H1 (cell line): ENCODE measurements at regions not wholly inside any gene's neighbourhood (a gene's known extent, or its start where the extent isn't known, plus 50 kb on each side); places are given as distances from the start of the nearest gene placed in this dataset.
A peak's percentile ranks its signal among the peaks of the same experiment; 100 is the strongest.

ENCODE experiments used
- CTCF ChIA-PET: fragments of 300-600 bp; sonication (Branson Sonifier 250); formaldehyde crosslinking; loops from one replicate; lab custom pipeline; 2021; ENCODE audit not compliant: partially characterized antibody; lab: Charles Lee
- POLR2A ChIA-PET: fragments of 300-600 bp; sonication (Branson Sonifier 250); formaldehyde crosslinking; loops from one replicate; lab custom pipeline; 2021; ENCODE audit warnings: inconsistent platforms; ENCODE audit not compliant: partially characterized antibody; lab: Charles Lee
- DNase-seq, 2 experiments: peaks; one replicate each; pipeline versions ENCODE4 v3.0.0 to v3.0.0-alpha.2; 2010 to 2022; ENCODE audit warnings: low spot score in 2 of 2, low read depth in 1 of 2, mixed read lengths in 1 of 2
- FAIRE-seq: peaks from 2 replicates; lab custom pipeline; 2011; peaks lifted over from hg19 to GRCh38; lab: Jason Lieb, UNC
- H2AFZ ChIP-seq: 2 replicates; pipeline ENCODE4 v1.8.1; 2012; ENCODE audit warnings: low read length, inconsistent platforms
- H2AK5ac ChIP-seq: 2 replicates; pipeline ENCODE4 v1.6.1; 2013; ENCODE audit warnings: low read depth, low read length
- H2BK120ac ChIP-seq: replicated peaks from 2 replicates; pipeline ENCODE3; 2013; ENCODE audit warnings: low read depth, low read length, inconsistent platforms
- H2BK12ac ChIP-seq: 2 replicates; pipeline ENCODE4 v1.6.1; 2013; ENCODE audit warnings: low read depth, low read length
- H2BK15ac ChIP-seq: 2 replicates; pipeline ENCODE4 v1.6.1; 2013; ENCODE audit warnings: low read length
- H2BK20ac ChIP-seq: 2 replicates; pipeline ENCODE4 v1.6.1; 2013; ENCODE audit warnings: low read length
- H2BK5ac ChIP-seq: 2 replicates; pipeline ENCODE4 v1.6.1; 2013; ENCODE audit warnings: low read depth, low read length
- H3K14ac ChIP-seq: 2 replicates; pipeline ENCODE4 v1.6.1; 2013; ENCODE audit warnings: inconsistent platforms; ENCODE audit not compliant: insufficient read length
- H3K18ac ChIP-seq: 2 replicates; pipeline ENCODE4 v1.6.1; 2013; ENCODE audit warnings: low read length; ENCODE audit errors: extremely low read depth
- H3K23ac ChIP-seq: 2 replicates; pipeline ENCODE4 v1.6.1; 2013; ENCODE audit warnings: inconsistent platforms; ENCODE audit not compliant: insufficient read length
- H3K23me2 ChIP-seq: 2 replicates; pipeline ENCODE4 v1.6.1; 2013; ENCODE audit warnings: low read depth, low read length
- H3K27ac ChIP-seq: 2 replicates; pipeline ENCODE4 v1.6.1; 2011; ENCODE audit warnings: low read depth, low read length, inconsistent platforms
- H3K27me3 ChIP-seq, 4 experiments: replicated peaks in 1 of 4; 1 replicate in 1 of 4; 2 replicates in 3 of 4; pipeline versions ENCODE4 v1.6.1 to v1.8.1; 2011 to 2013; ENCODE audit warnings: low read length in 3 of 4, mild to moderate bottlenecking in 3 of 4, inconsistent platforms in 2 of 4, mixed read lengths in 2 of 4, moderate library complexity in 1 of 4; ENCODE audit not compliant: control insufficient read depth in 3 of 4, insufficient read depth in 3 of 4; ENCODE audit errors: extremely low read depth in 1 of 4
- H3K36me3 ChIP-seq, 4 experiments: 2 replicates each; pipeline versions ENCODE4 v1.6.1 to v1.8.1; 2011 to 2013; ENCODE audit warnings: mild to moderate bottlenecking in 4 of 4, low read length in 3 of 4, moderate library complexity in 2 of 4, control low read depth in 1 of 4, inconsistent platforms in 1 of 4; ENCODE audit not compliant: insufficient read depth in 4 of 4, control insufficient read depth in 2 of 4
- H3K4ac ChIP-seq: replicated peaks from 2 replicates; pipeline ENCODE3; 2013; ENCODE audit warnings: low read length, low read depth, mixed read lengths, inconsistent platforms; ENCODE audit not compliant: insufficient read length
- H3K4me1 ChIP-seq, 4 experiments: replicated peaks in 1 of 4; 1 replicate in 1 of 4; 2 replicates in 3 of 4; pipeline versions ENCODE4 v1.6.1 to v1.8.1; 2011 to 2013; ENCODE audit warnings: low read length in 3 of 4, inconsistent platforms in 2 of 4, mixed read lengths in 1 of 4; ENCODE audit not compliant: insufficient read depth in 4 of 4, control insufficient read depth in 3 of 4
- H3K4me2 ChIP-seq, 2 experiments: 2 replicates each; pipeline versions ENCODE4 v1.6.1 to v1.8.1; 2011 to 2013; ENCODE audit warnings: low read depth in 2 of 2, low read length in 2 of 2, control low read depth in 1 of 2, inconsistent platforms in 1 of 2, mild to moderate bottlenecking in 1 of 2; ENCODE audit not compliant: insufficient read depth in 1 of 2
- H3K4me3 ChIP-seq, 4 experiments: fragments of 200-600, 300-600 bp in 1 of 4; sonication (generic), shearing (Covaris generic), sonication (Bioruptor Twin) in 1 of 4; 2 replicates each; pipeline versions ENCODE4 v1.5.1 to v1.8.1; 2011 to 2016; ENCODE audit warnings: low read length in 4 of 4, low read depth in 3 of 4, control low read depth in 2 of 4, inconsistent platforms in 2 of 4, mild to moderate bottlenecking in 2 of 4, mixed read lengths in 1 of 4, moderate library complexity in 1 of 4; ENCODE audit not compliant: insufficient read depth in 2 of 4; ENCODE audit errors: extremely low read depth in 1 of 4
- H3K56ac ChIP-seq: replicated peaks from 2 replicates; pipeline ENCODE3; 2013; ENCODE audit warnings: low read depth, mild to moderate bottlenecking, mixed read lengths, low read length, inconsistent platforms; ENCODE audit not compliant: insufficient read length
- H3K79me1 ChIP-seq: 2 replicates; pipeline ENCODE4 v1.6.1; 2013; ENCODE audit warnings: low read depth, low read length, control low read depth
- H3K79me2 ChIP-seq, 2 experiments: 2 replicates each; pipeline versions ENCODE4 v1.6.1 to v1.8.1; 2012 to 2013; ENCODE audit warnings: low read length in 2 of 2, mild to moderate bottlenecking in 2 of 2, inconsistent platforms in 1 of 2; ENCODE audit not compliant: insufficient read depth in 2 of 2, control insufficient read depth in 1 of 2
- H3K9ac ChIP-seq, 4 experiments: replicated peaks in 1 of 4; 1 replicate in 1 of 4; 2 replicates in 3 of 4; pipeline versions ENCODE4 v1.6.1 to v1.8.1; 2011 to 2013; ENCODE audit warnings: low read depth in 3 of 4, low read length in 3 of 4, control low read depth in 2 of 4, mild to moderate bottlenecking in 2 of 4, moderate library complexity in 2 of 4, inconsistent platforms in 1 of 4; ENCODE audit errors: extremely low read depth in 1 of 4
- H3K9me3 ChIP-seq, 2 experiments: 2 replicates each; pipeline versions ENCODE4 v1.6.1 to v1.8.1; 2012 to 2013; ENCODE audit warnings: mild to moderate bottlenecking in 2 of 2, moderate library complexity in 2 of 2, control low read depth in 1 of 2, inconsistent platforms in 1 of 2, low read depth in 1 of 2, low read length in 1 of 2, mixed read lengths in 1 of 2; ENCODE audit not compliant: insufficient read depth in 2 of 2
- H4K20me1 ChIP-seq, 2 experiments: replicated peaks in 1 of 2; 2 replicates each; pipeline versions ENCODE3 to v1.8.1; 2011 to 2013; ENCODE audit warnings: inconsistent platforms in 2 of 2, low read length in 2 of 2, mild to moderate bottlenecking in 1 of 2; ENCODE audit not compliant: insufficient read depth in 2 of 2, control insufficient read depth in 1 of 2
- H4K5ac ChIP-seq: 2 replicates; pipeline ENCODE4 v1.6.1; 2013; ENCODE audit warnings: low read length, low read depth, mixed read lengths, inconsistent platforms; ENCODE audit not compliant: insufficient read length
- H4K8ac ChIP-seq: 2 replicates; pipeline ENCODE4 v1.8.0; 2013; ENCODE audit warnings: mild to moderate bottlenecking, moderate library complexity, low read length, inconsistent platforms; ENCODE audit not compliant: insufficient read depth; ENCODE audit errors: extremely low read depth
- H4K91ac ChIP-seq: replicated peaks from 2 replicates; pipeline ENCODE3; 2013; ENCODE audit warnings: low read length, mixed read lengths, inconsistent platforms; ENCODE audit not compliant: insufficient read length
- ATF3 ChIP-seq: IDR thresholded peaks from 2 replicates; pipeline ENCODE4 v1.6.1; 2011; ENCODE audit warnings: low read depth, mild to moderate bottlenecking, low read length; ENCODE audit not compliant: insufficient read depth
- CHD2 ChIP-seq: IDR thresholded peaks from 2 replicates; pipeline ENCODE4 v1.6.1; 2012; ENCODE audit warnings: low read length, improper control_type of control experiment
- GABPA ChIP-seq: IDR thresholded peaks from 2 replicates; pipeline ENCODE4 v1.6.1; 2011; ENCODE audit warnings: mild to moderate bottlenecking, low read length, moderate library complexity, borderline replicate concordance; ENCODE audit not compliant: insufficient read depth
- GTF2F1 ChIP-seq: IDR thresholded peaks from 2 replicates; pipeline ENCODE4 v1.6.1; 2012; ENCODE audit warnings: low read depth, low read length, improper control_type of control experiment, borderline replicate concordance
- HDAC6 ChIP-seq: IDR thresholded peaks from one replicate; pipeline ENCODE4 v1.7.1; 2012; ENCODE audit warnings: low read depth, mild to moderate bottlenecking, inconsistent platforms, low read length, moderate library complexity
- JUND ChIP-seq: IDR thresholded peaks from 2 replicates; pipeline ENCODE4 v1.6.1; 2011; ENCODE audit warnings: mild to moderate bottlenecking, improper control_type of control experiment, low read length
- NANOG ChIP-seq: IDR thresholded peaks from 2 replicates; pipeline ENCODE4 v1.6.1; 2011; ENCODE audit warnings: low read length, low read depth, mild to moderate bottlenecking, inconsistent platforms; ENCODE audit not compliant: insufficient read depth, poor library complexity, severe bottlenecking
- SAP30 ChIP-seq: fragments of 300-600 bp; sonication (generic); IDR thresholded peaks from 2 replicates; pipeline ENCODE4 v1.7.1; 2012; ENCODE audit warnings: low read length, moderate library complexity, mild to moderate bottlenecking, inconsistent platforms; ENCODE audit not compliant: insufficient read depth, insufficient replicate concordance
- SIN3A ChIP-seq, 2 experiments: IDR thresholded peaks in 1 of 2; conservative IDR thresholded peaks in 1 of 2; 2 replicates each; pipeline ENCODE4 v1.6.1; 2011 to 2012; ENCODE audit warnings: low read length in 2 of 2, improper control_type of control experiment in 1 of 2, low read depth in 1 of 2, mild to moderate bottlenecking in 1 of 2
- SRF ChIP-seq: IDR thresholded peaks from 2 replicates; pipeline ENCODE4 v1.6.1; 2011; ENCODE audit warnings: mild to moderate bottlenecking, low read depth, low read length, moderate library complexity
- TAF1 ChIP-seq: IDR thresholded peaks from 2 replicates; pipeline ENCODE4 v1.6.1; 2011; ENCODE audit warnings: mild to moderate bottlenecking, low read depth, low read length
- USF2 ChIP-seq: IDR thresholded peaks from 2 replicates; pipeline ENCODE4 v1.6.1; 2011; ENCODE audit warnings: low read length, improper control_type of control experiment
- WGBS, 2 experiments: shearing (Covaris generic) in 1 of 2; methylation state at CpG; one replicate each; pipeline versions ENCODE4 v1.1.6 to v1.1.7; 2013 to 2015; ENCODE audit warnings: low lambda C conversion rate in 2 of 2, mixed read lengths in 2 of 2, inconsistent platforms in 1 of 2, low coverage in 1 of 2, missing lambda C conversion rate in 1 of 2; ENCODE audit not compliant: insufficient replicate concordance in 2 of 2, insufficient coverage in 1 of 2, insufficient read length in 1 of 2; ENCODE audit errors: extremely low coverage in 1 of 2, missing lambda C conversion rate in 1 of 2; 5-methylcytosine and 5-hydroxymethylcytosine counted together

- CTCF ChIA-PET: interaction anchor here (1.6 kb wide), 1 partner anchor 26 kb away, joined by 4 read pairs; no protein-coding TSS in a partner anchor
- no peak overlapping the region for H3K56ac ChIP-seq
- no peak for TF ChIP-seq NANOG
- no peak for TF ChIP-seq SIN3A (conservative IDR thresholded peaks at IDR 0.05 in 1 of 2, IDR thresholded peaks at IDR 0.05 in 1 of 2; ENCODE audit: low read depth in 1 of 2, low read length in 2 of 2)
- no peak for TF ChIP-seq SRF
- TF ChIP-seq GABPA: no peak
- no peak for TF ChIP-seq USF2
- no peak for TF ChIP-seq CHD2
- no peak for TF ChIP-seq JUND
- no peak for TF ChIP-seq GTF2F1
- no peak for TF ChIP-seq SAP30
- no peak for TF ChIP-seq TAF1
- no peak for TF ChIP-seq HDAC6
- no peak for TF ChIP-seq ATF3
Measured at GRCh38 chr9:17862101-17862500, 283.2 kb downstream of the SH3GL2 start.

More at GRCh38 chr9:17862101-17862500, 283.2 kb downstream of the SH3GL2 start:
- H3K23me2 ChIP-seq: no peaks in the 10 kb centered on the region
- H3K18ac ChIP-seq: no peak overlapping the region
- H3K23ac ChIP-seq: peak overlapping the region; percentile 21
- FAIRE-seq (no peak), DNase-seq (no peak)
- no peak overlapping the region for H4K8ac ChIP-seq
- H3K4me3 ChIP-seq: no peak overlapping the region
- H2BK20ac ChIP-seq: no peak overlapping the region
- H2BK120ac ChIP-seq: no peak overlapping the region
- H4K20me1 ChIP-seq: no peaks in the 10 kb centered on the region
- H2BK5ac ChIP-seq: no peak overlapping the region
- H2BK15ac ChIP-seq: no peak overlapping the region
- no peaks in the 10 kb centered on the region for H3K9me3 ChIP-seq
- no peaks in the 10 kb centered on the region for H3K27me3 ChIP-seq
- no peaks in the 10 kb centered on the region for H3K79me1 ChIP-seq
- no peaks in the 10 kb centered on the region for H3K79me2 ChIP-seq
- POLR2A ChIA-PET: no interaction called here
- H3K36me3 ChIP-seq: no peaks in the 10 kb centered on the region
- H3K9ac ChIP-seq: no peak overlapping the region
- H3K4ac ChIP-seq: no peak overlapping the region
- no peak overlapping the region for H4K5ac ChIP-seq
- no peak overlapping the region for H4K91ac ChIP-seq
- no peak overlapping the region for H2BK12ac ChIP-seq
- no peaks in the 10 kb centered on the region for H3K4me1 ChIP-seq
- no peak overlapping the region for H3K14ac ChIP-seq
- H3K27ac ChIP-seq: no peak overlapping the region
- no peak overlapping the region for H3K4me2 ChIP-seq
- WGBS, 2 experiments: 88% methylated on average over 4 of the region's 4 CpGs; no CpG with 5 or more reads in 1 of the 2 experiments
- no peak overlapping the region for H2AK5ac ChIP-seq
- no peak overlapping the region for H2AFZ ChIP-seq
